Neutrophil (primary cell): ENCODE measurements at regions not wholly inside any gene's neighbourhood (a gene's known extent, or its start where the extent isn't known, plus 50 kb on each side); places are given as distances from the start of the nearest gene placed in this dataset.
"Not testable (repeated sequence)": the region's sequence is repeated elsewhere in the genome, so short reads cannot be mapped to it uniquely, and the experiment has no call there.

Experiments used
- H3K27ac ChIP-seq: fragments of 200-600 bp; sonication (generic); 2 replicates; pipeline ENCODE4 v1.5.1; 2016; ENCODE audit warnings: mild to moderate bottlenecking, moderate library complexity
- H3K27me3 ChIP-seq: fragments of 200-600 bp; sonication (generic); 2 replicates; pipeline ENCODE4 v1.6.0; 2016; ENCODE audit warnings: mild to moderate bottlenecking
- H3K36me3 ChIP-seq: fragments of 200-600 bp; sonication (generic); 2 replicates; pipeline ENCODE4 v1.5.1; 2017
- H3K4me1 ChIP-seq, 2 experiments: fragments of 200-600 bp in 1 of 2; sonication (generic) in 1 of 2; 1 replicate in 1 of 2; 2 replicates in 1 of 2; pipeline versions ENCODE4 v1.5.1 to v1.6.1; 2013 to 2016; ENCODE audit warnings: low read depth in 1 of 2, low read length in 1 of 2, mild to moderate bottlenecking in 1 of 2, moderate library complexity in 1 of 2; ENCODE audit not compliant: control insufficient read depth in 1 of 2, insufficient read depth in 1 of 2
- H3K4me3 ChIP-seq, 2 experiments: fragments of 200-600 bp in 1 of 2; sonication (generic) in 1 of 2; 1 replicate in 1 of 2; 2 replicates in 1 of 2; pipeline ENCODE4 v1.5.1; 2013 to 2016; ENCODE audit warnings: low read depth in 1 of 2, low read length in 1 of 2, mild to moderate bottlenecking in 1 of 2, moderate library complexity in 1 of 2
- H3K9me3 ChIP-seq: fragments of 200-600 bp; sonication (generic); 2 replicates; pipeline ENCODE4 v1.5.1; 2016
- TF ChIP-seq, protein P1 (sequence below): fragments of 200-600 bp; sonication (generic); IDR thresholded peaks from 2 replicates; pipeline ENCODE4 v1.5.1; 2016; ENCODE audit warnings: antibody characterized with exemption

GRCh38 chr2:14079576-14079975 is 552.9 kb upstream of the LRATD1 start:
- Histone ChIP-seq H3K4me3 (no peak overlapping the region), H3K9me3 (no peaks in the 10 kb centered on the region), H3K4me1 (no peaks in the 10 kb centered on the region), H3K27me3 (no peaks in the 10 kb centered on the region), H3K36me3 (no peaks in the 10 kb centered on the region), H3K27ac (no peak overlapping the region)
- TF ChIP-seq, protein P1, sequence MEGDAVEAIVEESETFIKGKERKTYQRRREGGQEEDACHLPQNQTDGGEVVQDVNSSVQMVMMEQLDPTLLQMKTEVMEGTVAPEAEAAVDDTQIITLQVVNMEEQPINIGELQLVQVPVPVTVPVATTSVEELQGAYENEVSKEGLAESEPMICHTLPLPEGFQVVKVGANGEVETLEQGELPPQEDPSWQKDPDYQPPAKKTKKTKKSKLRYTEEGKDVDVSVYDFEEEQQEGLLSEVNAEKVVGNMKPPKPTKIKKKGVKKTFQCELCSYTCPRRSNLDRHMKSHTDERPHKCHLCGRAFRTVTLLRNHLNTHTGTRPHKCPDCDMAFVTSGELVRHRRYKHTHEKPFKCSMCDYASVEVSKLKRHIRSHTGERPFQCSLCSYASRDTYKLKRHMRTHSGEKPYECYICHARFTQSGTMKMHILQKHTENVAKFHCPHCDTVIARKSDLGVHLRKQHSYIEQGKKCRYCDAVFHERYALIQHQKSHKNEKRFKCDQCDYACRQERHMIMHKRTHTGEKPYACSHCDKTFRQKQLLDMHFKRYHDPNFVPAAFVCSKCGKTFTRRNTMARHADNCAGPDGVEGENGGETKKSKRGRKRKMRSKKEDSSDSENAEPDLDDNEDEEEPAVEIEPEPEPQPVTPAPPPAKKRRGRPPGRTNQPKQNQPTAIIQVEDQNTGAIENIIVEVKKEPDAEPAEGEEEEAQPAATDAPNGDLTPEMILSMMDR: no peak

DNA sequence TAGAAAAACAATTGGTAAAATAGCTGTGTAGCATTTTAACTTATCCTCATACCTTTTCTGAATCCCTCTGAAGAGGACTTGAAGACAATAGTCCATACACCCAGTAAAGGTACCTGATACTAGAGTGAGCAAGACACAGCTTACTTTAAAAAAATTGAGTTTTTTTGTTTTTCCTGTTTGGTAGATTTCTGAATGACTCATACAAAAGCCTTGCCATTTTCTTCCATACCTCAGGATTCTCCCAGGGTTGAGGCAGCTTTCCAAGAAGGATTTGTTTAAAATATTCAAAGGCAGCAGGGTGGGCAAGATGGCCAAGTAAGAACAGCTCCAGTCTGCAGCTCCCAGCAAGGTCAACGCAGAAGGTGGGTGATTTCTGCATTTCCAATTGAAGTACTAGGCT is 551.0 kb upstream of the LRATD1 start:
- H3K9me3 ChIP-seq: no peaks in the 10 kb centered on the region
- no peaks in the 10 kb centered on the region for H3K36me3 ChIP-seq
- no peak overlapping the region for H3K27ac ChIP-seq
- H3K27me3 ChIP-seq: no peaks in the 10 kb centered on the region
- TF ChIP-seq, protein P1: no peak
- no peaks in the 10 kb centered on the region for H3K4me1 ChIP-seq
- H3K4me3 ChIP-seq: no peak overlapping the region

DNA sequence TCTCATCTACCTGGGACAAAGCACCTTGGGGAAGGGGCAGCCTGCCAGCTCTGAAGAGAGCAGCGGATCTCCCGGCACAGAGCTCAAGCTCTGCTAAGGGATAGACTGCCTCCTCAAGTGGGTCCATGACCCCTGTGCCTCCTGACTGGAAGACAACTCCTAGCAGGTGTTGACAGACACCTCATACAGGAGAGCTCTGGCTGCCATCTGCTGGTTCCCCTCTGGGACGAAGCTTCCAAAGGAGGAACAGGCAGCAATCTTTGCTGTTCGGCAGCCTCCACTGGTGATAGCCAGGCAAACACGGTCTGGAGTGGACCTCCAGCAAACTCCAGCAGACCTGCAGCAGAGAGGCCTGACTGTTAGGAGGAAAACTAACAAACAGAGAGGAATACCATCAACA is 549.9 kb upstream of the LRATD1 start:
- TF ChIP-seq, protein P1: no peak
- Histone ChIP-seq H3K4me1 (no peaks in the 10 kb centered on the region), H3K9me3 (no peaks in the 10 kb centered on the region), H3K36me3 (no peaks in the 10 kb centered on the region), H3K4me3 (no peak overlapping the region), H3K27me3 (no peaks in the 10 kb centered on the region), H3K27ac (no peak overlapping the region)

- Histone ChIP-seq H3K27me3 (no peaks in the 10 kb centered on the region), H3K36me3 (no peaks in the 10 kb centered on the region), H3K9me3 (no peaks in the 10 kb centered on the region), H3K4me3 (no peak overlapping the region), H3K27ac (no peak overlapping the region), H3K4me1 (no peaks in the 10 kb centered on the region)
- TF ChIP-seq, protein P1: no peak
Observed at GRCh38 chr2:14094592-14094991, 537.9 kb upstream of the LRATD1 start.

GRCh38 chr2:14099101-14099500 is 533.4 kb upstream of the LRATD1 start:
- H3K27me3 ChIP-seq, H3K27ac ChIP-seq: not testable (repeated sequence)

GRCh38 chr2:14114275-14114674 is 518.2 kb upstream of the LRATD1 start:
- Histone ChIP-seq H3K27me3 (no peaks in the 10 kb centered on the region), H3K9me3 (no peaks in the 10 kb centered on the region), H3K36me3 (no peaks in the 10 kb centered on the region), H3K4me3 (no peak overlapping the region), H3K27ac (no peak overlapping the region), H3K4me1 (no peaks in the 10 kb centered on the region)
- TF ChIP-seq, protein P1: no peak

More at GRCh38 chr2:14099101-14099500, 533.4 kb upstream of the LRATD1 start:
- not testable (repeated sequence) for H3K4me1 ChIP-seq, H3K4me3 ChIP-seq, H3K9me3 ChIP-seq, H3K36me3 ChIP-seq
